Peyer's patch (tissue), 4 donors: ENCODE measurements at regions not wholly inside any gene's neighbourhood (a gene's known extent, or its start where the extent isn't known, plus 50 kb on each side); places are given as distances from the start of the nearest gene placed in this dataset.

Source experiments
- CTCF ChIP-seq, 6 experiments: fragments of 450-650 bp in 4 of 6; fragments of 200-600 bp in 2 of 6; sonication (generic) in 1 of 6; IDR thresholded peaks; one replicate each; pipeline ENCODE4 v1.5.1; 2017 to 2019; ENCODE audit warnings: antibody characterized with exemption in 6 of 6, mild to moderate bottlenecking in 3 of 6, moderate library complexity in 1 of 6
- POLR2A ChIP-seq, 2 donors: fragments of 450-650 bp; IDR thresholded peaks; one replicate each; pipeline ENCODE4 v1.5.1; 2017; ENCODE audit warnings: antibody characterized with exemption in 2 of 2, mild to moderate bottlenecking in 2 of 2, moderate library complexity in 2 of 2

- TF ChIP-seq CTCF (IDR thresholded peaks at IDR 0.05): no peak
- no peak for TF ChIP-seq POLR2A (IDR thresholded peaks at IDR 0.05)
These were observed 96.4 kb upstream of the MYCBP2 start for GRCh38 chr13:77423296-77423695.
